Stimulated activated CD8-positive, alpha-beta memory T cell treated with anti-CD3 and anti-CD28 coated beads, Interleukin-15, amount 100 ng/mL, for 24 hours (primary cell): ENCODE measurements at regions not wholly inside any gene's neighbourhood (a gene's known extent, or its start where the extent isn't known, plus 50 kb on each side); places are given as distances from the start of the nearest gene placed in this dataset.
"Not testable (repeated sequence)": the region's sequence is repeated elsewhere in the genome, so short reads cannot be mapped to it uniquely, and the experiment has no call there.

ENCODE experiments used
- DNase-seq: peaks from one replicate; pipeline ENCODE4 v3.0.0-alpha.2; 2020; ENCODE audit warnings: low read depth

GRCh38 chr9:93813221-93814076, 141.7 kb downstream of the BARX1 start:
- DNase-seq = no peak

DNA sequence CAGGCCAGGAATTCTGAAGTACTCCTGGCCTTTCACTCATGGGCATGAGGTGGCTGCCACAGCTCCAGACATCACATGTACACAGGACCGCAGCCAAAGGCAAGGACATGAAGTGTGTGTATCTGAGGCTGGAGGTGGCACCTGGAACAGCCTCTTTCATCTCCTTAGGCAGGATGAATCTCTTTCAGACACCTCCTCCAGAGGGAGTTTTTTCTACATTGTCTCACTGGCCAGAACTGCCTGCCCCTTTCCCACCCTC, 142.8 kb downstream of the BARX1 start:
- no peak for DNase-seq

DNA sequence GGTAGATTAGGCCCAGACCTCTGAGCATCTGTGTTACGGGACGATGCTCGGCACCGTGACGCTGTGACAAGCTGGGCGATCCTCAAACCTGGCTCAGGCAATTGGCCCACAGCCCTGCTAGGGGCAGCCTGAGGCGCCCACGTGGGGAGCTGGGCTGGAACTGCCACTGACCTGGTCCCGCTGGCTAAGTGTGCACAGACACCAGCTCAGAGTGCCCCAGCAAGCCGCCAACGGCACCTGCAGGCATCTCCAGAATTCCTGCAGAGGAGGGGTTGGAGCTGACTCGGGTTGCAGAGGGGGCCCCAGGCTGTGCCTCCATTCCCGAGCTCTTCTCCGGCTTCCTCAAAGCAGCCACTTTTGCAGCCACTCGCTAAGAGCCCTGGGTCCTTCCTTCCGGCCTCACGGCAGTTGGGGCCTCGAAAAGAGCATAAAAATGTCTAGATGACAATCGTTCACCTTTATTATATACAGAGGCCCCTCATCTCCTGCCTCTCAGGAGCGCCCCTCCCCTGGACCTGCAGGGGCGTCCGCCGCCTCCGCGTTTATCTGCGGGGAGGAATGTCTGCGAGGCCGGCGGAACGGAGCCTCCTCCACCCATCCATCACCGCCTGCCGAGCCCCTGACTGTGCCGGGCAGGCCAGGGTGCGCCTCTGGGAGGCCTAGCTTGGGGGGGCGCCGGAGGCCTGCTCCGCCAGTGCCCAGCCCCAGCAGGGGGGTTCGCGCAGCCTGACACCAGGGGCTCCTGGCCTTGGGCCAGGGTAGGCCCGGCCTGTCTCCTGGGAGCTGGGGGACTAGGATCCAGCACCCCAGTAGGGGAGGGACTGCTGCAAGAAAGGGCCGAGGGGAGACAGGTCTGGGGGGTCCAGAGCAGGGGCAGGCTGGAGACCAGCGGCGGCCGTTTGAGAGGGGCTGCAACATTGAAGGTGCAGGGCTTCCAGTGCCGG, 144.9 kb downstream of the BARX1 start:
- DNase-seq = no peak

- no peak for DNase-seq
Measured at GRCh38 chr9:93809204-93809940, 145.8 kb downstream of the BARX1 start.

DNA sequence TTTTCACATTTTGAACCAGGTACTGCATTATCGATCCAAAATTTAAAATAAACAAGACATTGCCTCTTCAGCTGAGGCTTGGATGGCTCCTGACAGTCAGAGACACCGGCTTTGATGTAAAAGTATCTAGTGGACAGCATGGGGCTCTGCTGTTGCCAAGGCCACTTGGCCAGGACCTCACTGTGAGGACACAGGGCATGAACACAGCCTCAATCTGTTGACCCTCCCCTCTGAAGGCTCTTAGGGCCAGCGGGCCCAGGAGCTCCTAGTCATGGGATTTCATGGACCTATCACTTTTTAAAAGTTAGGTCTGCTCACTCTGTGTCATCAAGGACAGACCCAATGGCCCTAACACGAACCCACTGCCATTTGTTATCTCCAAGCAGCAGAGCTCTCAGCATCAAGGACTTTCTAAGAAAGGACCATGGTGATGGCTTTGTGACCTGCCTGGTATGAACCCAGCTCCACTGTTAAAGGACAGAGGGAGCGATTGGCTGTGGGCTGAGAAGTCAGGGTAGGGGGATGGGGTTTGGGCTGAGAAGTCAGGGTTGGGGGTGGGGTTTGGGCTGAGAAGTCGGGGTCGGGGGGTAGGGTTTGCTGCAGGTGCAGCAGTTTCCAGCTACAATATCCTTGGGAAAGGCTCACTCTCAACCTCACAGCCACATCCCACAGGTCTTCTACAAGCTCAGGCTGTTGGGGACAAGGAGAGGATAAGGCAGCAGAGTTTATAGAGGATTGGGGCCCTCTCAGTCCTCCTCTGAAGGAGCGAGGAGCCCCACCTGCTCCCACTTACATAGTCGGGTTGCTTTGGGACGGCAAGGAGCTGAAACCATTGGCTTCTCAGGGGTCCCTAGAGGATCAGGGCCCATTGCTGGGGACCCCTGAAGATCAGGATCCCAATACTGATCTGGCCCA, 146.8 kb downstream of the BARX1 start:
- DNase-seq = no peak

GRCh38 chr9:93807166-93808074, 147.7 kb downstream of the BARX1 start:
- DNase-seq = no peak

GRCh38 chr9:93801581-93802284, 153.4 kb downstream of the BARX1 start:
- no peak for DNase-seq

DNA sequence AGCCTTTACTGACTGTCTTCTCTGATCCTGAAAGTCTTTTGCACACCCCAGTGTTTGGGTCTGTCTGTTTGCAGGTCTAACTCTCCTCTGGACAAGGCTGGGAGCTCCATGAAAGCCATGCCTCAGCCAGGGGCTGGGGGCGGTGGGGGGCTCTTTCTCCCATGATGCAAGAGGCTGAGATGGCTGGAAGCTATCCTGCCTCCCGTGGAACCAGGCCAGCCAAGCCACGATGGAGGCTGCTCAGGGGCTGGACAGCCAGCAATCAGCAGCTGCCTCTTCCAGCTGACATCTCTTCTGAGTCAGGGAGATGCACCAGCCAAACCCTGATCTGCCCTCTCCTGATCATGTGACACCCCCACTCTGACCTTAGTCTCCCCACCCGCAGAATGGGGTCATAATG, 154.0 kb downstream of the BARX1 start:
- DNase-seq = no peak

DNA sequence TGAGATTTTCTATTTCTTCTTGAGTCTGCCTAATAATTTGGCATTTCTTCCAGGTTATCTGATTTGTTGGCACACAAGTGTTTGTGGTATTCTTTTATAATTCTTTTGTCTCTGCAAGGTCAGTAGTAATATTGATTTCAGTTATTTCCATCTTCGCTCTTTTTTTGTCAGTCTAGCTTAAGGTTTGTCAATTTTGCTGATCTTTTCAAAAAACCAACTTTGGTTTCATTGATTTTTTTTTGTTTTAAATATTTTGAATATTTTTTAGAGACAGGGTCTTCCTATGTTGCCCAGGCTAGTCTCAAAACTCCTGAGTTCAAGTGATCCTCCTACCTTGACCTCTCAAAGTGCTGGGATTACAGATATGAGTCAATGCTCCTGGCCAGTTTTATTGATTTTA, 162.8 kb downstream of the BARX1 start:
- DNase-seq = no peak

- no peak for DNase-seq
Measured at GRCh38 chr9:93786204-93786603, 169.0 kb downstream of the BARX1 start.

DNA sequence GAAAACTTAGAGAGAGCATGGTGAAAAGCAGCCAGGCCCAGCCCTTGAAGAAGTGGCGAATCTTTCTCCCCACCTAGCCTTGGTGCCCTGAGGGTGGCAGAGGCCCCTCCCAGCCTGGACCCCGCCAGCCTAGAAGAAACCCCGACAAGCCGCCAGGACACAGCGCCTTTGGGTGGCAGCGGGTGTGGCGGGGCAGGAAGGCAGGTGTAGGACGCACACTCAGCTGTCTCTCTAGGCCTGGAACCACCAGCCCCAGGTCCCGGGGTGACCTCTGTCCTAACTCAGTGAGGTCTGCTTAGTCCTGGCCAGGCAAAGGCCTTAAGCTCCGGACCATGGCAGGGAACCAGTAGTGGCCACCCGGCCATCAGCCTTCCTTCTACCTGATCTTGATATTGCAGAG, 178.3 kb downstream of the BARX1 start:
- no peak for DNase-seq

- no peak for DNase-seq
Measured at GRCh38 chr9:93776256-93776655, 178.9 kb downstream of the BARX1 start.

- no peak for DNase-seq
Measured at GRCh38 chr9:93774331-93775102, 180.6 kb downstream of the BARX1 start.

DNA sequence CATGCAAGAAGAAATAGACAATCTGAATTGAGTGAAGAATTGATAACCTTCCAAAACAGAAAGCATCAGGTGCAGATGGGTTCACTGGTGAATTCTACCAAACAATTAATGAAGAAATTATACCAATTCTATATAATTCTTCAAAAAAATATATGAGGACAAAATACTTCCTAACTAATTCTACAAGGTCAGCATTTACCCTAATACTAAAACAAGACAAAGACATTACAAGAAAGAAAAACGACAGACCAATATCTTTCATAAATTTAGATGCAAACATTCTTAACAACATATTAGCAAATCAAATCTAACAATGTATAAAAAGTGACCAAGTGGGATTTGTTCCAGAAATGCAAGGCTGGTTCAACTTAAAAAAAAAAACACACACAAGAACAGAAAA, 183.9 kb downstream of the BARX1 start:
- no peak for DNase-seq

- no peak for DNase-seq
Measured at GRCh38 chr9:93761822-93762221, 185.4 kb downstream of the PHF2 start.

DNA sequence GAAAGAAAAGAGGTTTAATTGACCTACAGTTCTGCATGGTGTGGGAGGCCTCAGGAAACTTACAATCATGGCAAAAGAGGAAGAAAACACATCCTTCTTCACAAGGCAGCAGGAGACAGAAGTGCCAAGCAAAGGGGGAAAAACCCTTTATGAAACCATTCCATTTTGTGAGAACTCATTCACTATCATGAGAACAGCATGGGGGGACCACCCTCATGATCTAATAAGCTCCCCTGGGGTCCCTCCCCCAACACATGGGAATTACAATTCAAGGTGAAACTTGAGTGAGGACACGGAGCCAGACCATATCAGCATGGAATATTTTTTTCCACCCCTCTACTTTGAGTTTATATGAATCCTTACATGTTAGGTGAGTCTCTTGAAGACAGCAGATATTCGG, 173.7 kb downstream of the PHF2 start:
- DNase-seq = no peak

DNA sequence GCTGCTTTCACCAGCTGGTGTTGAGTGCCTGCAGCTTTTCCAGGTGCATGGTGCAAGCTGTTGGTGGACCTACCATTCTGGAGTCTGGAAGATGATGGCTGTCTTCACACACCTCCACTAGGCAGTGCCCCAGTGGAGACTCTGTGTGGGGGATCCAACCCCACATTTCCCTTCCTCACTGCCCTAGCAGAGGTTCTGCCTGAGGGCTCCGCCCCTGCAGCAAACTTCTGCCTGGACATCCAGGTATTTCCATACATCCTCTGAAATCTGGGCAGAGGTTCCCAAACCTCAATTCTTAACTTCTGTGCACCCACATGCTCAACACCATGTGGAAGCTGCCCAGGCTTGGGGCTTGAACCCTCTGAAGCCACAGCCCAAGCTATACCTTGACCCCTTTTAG, 172.4 kb downstream of the PHF2 start:
- DNase-seq = not testable (repeated sequence)

DNA sequence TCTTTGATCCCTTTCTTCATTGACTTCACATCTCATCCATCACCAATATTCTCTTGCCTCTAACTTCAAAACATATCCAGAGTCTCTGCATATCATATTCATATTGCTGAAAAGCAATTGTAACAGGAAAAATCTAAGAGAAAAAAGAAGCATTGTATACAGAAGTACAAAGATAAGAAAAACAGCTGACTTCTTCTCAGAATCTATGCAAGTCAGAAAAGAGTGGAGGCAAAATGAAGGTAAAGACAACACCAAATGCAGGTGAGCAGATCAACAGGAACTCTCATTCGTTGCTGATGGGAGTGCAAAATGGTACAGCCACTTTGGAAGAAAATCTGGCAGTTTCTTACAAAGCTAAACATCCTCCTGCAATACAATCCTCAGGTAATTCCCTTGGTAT, 155.6 kb downstream of the PHF2 start:
- no peak for DNase-seq

GRCh38 chr9:93730648-93731047, 154.3 kb downstream of the PHF2 start:
- DNase-seq = no peak
